AG04449 (cell line): ENCODE measurements at regions not wholly inside any gene's neighbourhood (a gene's known extent, or its start where the extent isn't known, plus 50 kb on each side); places are given as distances from the start of the nearest gene placed in this dataset.

Experiments used
- CTCF ChIA-PET: fragments of 350-600 bp; formaldehyde crosslinking; extraction: SDS; loops from one replicate; lab custom pipeline; 2021; ENCODE audit warnings: antibody characterized with exemption; lab: Yijun Ruan, JAX
- POLR2A ChIA-PET: fragments of 400-600, 350-600 bp; formaldehyde crosslinking; extraction: SDS; loops from one replicate; lab custom pipeline; 2020; ENCODE audit warnings: antibody characterized with exemption, inconsistent platforms; lab: Yijun Ruan, JAX
- DNase-seq: peaks from one replicate; pipeline ENCODE4 v3.0.0-alpha.2; 2010; ENCODE audit warnings: low read depth, low spot score
- H3K4me3 ChIP-seq: 2 replicates; pipeline ENCODE4 v1.5.1; 2011; ENCODE audit warnings: low read depth, mild to moderate bottlenecking, control low read depth, low read length
- CTCF ChIP-seq: IDR thresholded peaks from one replicate; pipeline ENCODE4 v1.5.1; 2011; ENCODE audit warnings: mild to moderate bottlenecking, moderate library complexity, low read length, control low read depth, inconsistent platforms; ENCODE audit not compliant: insufficient read depth; ENCODE audit errors: missing control alignments

GRCh38 chr2:2810504-2810903, 479.4 kb upstream of the MYT1L start:
- CTCF ChIA-PET, result no interaction called here
- POLR2A ChIA-PET, result no interaction called here

GRCh38 chr2:2809771-2810170, 478.7 kb upstream of the MYT1L start:
- no peak for TF ChIP-seq CTCF
- CTCF ChIA-PET, result no interaction called here
- no peak for DNase-seq
- no peak overlapping the region for H3K4me3 ChIP-seq
- POLR2A ChIA-PET, result no interaction called here

More at GRCh38 chr2:2810504-2810903, 479.4 kb upstream of the MYT1L start:
- no peak for DNase-seq
- no peak overlapping the region for H3K4me3 ChIP-seq
- TF ChIP-seq CTCF, result no peak

- H3K4me3 ChIP-seq, result no peak overlapping the region
- ChIA-PET CTCF (no interaction called here), POLR2A (no interaction called here)
- no peak for TF ChIP-seq CTCF
- no peak for DNase-seq
Measured at GRCh38 chr2:2808551-2809058, 477.5 kb upstream of the MYT1L start.

- no peak for TF ChIP-seq CTCF
- DNase-seq, result no peak
- POLR2A ChIA-PET, result no interaction called here
- CTCF ChIA-PET, result no interaction called here
- no peak overlapping the region for H3K4me3 ChIP-seq
Measured at GRCh38 chr2:2806711-2807110, 475.6 kb upstream of the MYT1L start.

- POLR2A ChIA-PET, result no interaction called here
Measured at GRCh38 chr2:2805263-2805662, 474.2 kb upstream of the MYT1L start.

GRCh38 chr2:2804528-2804927, 473.5 kb upstream of the MYT1L start:
- H3K4me3 ChIP-seq, result no peak overlapping the region
- no peak for TF ChIP-seq CTCF
- CTCF ChIA-PET, result no interaction called here
- POLR2A ChIA-PET, result no interaction called here
- DNase-seq, result no peak

More at GRCh38 chr2:2805263-2805662, 474.2 kb upstream of the MYT1L start:
- no peak for DNase-seq
- CTCF ChIA-PET, result no interaction called here
- TF ChIP-seq CTCF, result no peak
- no peak overlapping the region for H3K4me3 ChIP-seq
